GM18858 (cell line): ENCODE measurements at regions not wholly inside any gene's neighbourhood (a gene's known extent, or its start where the extent isn't known, plus 50 kb on each side); places are given as distances from the start of the nearest gene placed in this dataset.
A peak's percentile ranks its signal among the peaks of the same experiment; 100 is the strongest.
"Not testable (repeated sequence)": the region's sequence is repeated elsewhere in the genome, so short reads cannot be mapped to it uniquely, and the experiment has no call there.

Source experiments
- ATAC-seq: cut with Tn5 transposase; IDR thresholded peaks from one replicate; pipeline ENCODE4 v1.9.1; 2021; ENCODE audit not compliant: unreplicated experiment

- ATAC-seq, result peak; percentile 71
Measured at GRCh38 chr6:139736325-139736906, 362.0 kb upstream of the CITED2 start.

GRCh38 chr6:139732451-139732850, 358.0 kb upstream of the CITED2 start:
- no peak for ATAC-seq

- no peak for ATAC-seq
Measured at GRCh38 chr6:139730340-139730974, 356.0 kb upstream of the CITED2 start.

GRCh38 chr6:139728876-139729427, 354.5 kb upstream of the CITED2 start:
- ATAC-seq, result no peak

- ATAC-seq, result not testable (repeated sequence)
Measured at GRCh38 chr6:139726272-139726671, 351.8 kb upstream of the CITED2 start.

GRCh38 chr6:139722530-139722929, 348.1 kb upstream of the CITED2 start:
- no peak for ATAC-seq

GRCh38 chr6:139721954-139722353, 347.5 kb upstream of the CITED2 start:
- ATAC-seq, result no peak

- no peak for ATAC-seq
Measured at GRCh38 chr6:139713900-139714506, 339.6 kb upstream of the CITED2 start.

- ATAC-seq, result no peak
Measured at GRCh38 chr6:139713424-139713823, 339.0 kb upstream of the CITED2 start.

- ATAC-seq, result no peak
Measured at GRCh38 chr6:139712830-139713229, 338.4 kb upstream of the CITED2 start.

GRCh38 chr6:139711804-139712585, 337.5 kb upstream of the CITED2 start:
- ATAC-seq, result no peak

GRCh38 chr6:139710556-139710955, 336.1 kb upstream of the CITED2 start:
- ATAC-seq, result no peak

GRCh38 chr6:139708337-139709199, 334.1 kb upstream of the CITED2 start:
- no peak for ATAC-seq

- ATAC-seq, result no peak
Measured at GRCh38 chr6:139706912-139707311, 332.5 kb upstream of the CITED2 start.

- no peak for ATAC-seq
Measured at GRCh38 chr6:139705284-139705683, 330.8 kb upstream of the CITED2 start.

- ATAC-seq, result no peak
Measured at GRCh38 chr6:139703780-139704179, 329.3 kb upstream of the CITED2 start.

- no peak for ATAC-seq
Measured at GRCh38 chr6:139702706-139703105, 328.3 kb upstream of the CITED2 start.

GRCh38 chr6:139701695-139702094, 327.2 kb upstream of the CITED2 start:
- ATAC-seq, result no peak

- ATAC-seq, result no peak
Measured at GRCh38 chr6:139701003-139701402, 326.6 kb upstream of the CITED2 start.

- ATAC-seq, result no peak
Measured at GRCh38 chr6:139699911-139700310, 325.5 kb upstream of the CITED2 start.

- ATAC-seq, result no peak
Measured at GRCh38 chr6:139699335-139699734, 324.9 kb upstream of the CITED2 start.
